GM06990 (cell line): ENCODE measurements at regions not wholly inside any gene's neighbourhood (a gene's known extent, or its start where the extent isn't known, plus 50 kb on each side); places are given as distances from the start of the nearest gene placed in this dataset.

ENCODE experiments used
- DNase-seq: peaks from one replicate; pipeline ENCODE4 v3.0.0-alpha.2; 2011; ENCODE audit not compliant: insufficient read length; ENCODE audit errors: extremely low read depth
- H3K27me3 ChIP-seq: replicated peaks from 2 replicates; pipeline ENCODE4 v1.6.0; 2011; ENCODE audit warnings: low read length; ENCODE audit not compliant: control insufficient read depth, insufficient read depth
- H3K36me3 ChIP-seq: 2 replicates; pipeline ENCODE4 v1.5.1; 2011; ENCODE audit warnings: low read length; ENCODE audit not compliant: control insufficient read depth, insufficient read depth
- H3K4me3 ChIP-seq: replicated peaks from 2 replicates; pipeline ENCODE4 v1.5.1; 2011; ENCODE audit warnings: low read depth, mild to moderate bottlenecking, control low read depth, low read length
- TF ChIP-seq, protein P1 (sequence below): IDR thresholded peaks from 2 replicates; pipeline ENCODE4 v1.5.1; 2011; ENCODE audit warnings: low read length, control low read depth, mild to moderate bottlenecking, inconsistent platforms; ENCODE audit not compliant: insufficient read depth, poor library complexity, severe bottlenecking

DNA sequence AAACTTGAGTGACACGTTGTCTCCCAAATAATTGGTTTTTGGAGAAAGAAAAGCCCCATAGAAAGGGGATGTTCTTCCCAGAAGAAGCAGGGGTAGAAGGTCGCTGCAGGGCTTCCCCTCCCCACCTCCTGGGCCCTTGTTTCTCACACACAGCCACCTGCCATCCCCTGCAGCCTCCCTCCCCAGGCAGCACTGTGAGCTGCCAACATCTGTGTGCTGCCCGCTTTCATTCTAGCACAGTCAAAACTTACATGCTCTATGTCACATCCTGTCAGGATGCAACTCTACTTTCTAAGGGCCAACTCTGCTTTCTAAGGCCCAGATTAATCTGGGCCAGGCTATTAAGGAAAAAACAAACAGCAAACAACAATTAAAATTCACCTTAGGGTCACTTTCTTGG, 309.4 kb upstream of the ZC3H12C start:
- Histone ChIP-seq H3K27me3 (no peaks in the 10 kb centered on the region), H3K4me3 (no peak overlapping the region), H3K36me3 (no peaks in the 10 kb centered on the region)
- DNase-seq, result peak; percentile 50
- TF ChIP-seq, protein P1, sequence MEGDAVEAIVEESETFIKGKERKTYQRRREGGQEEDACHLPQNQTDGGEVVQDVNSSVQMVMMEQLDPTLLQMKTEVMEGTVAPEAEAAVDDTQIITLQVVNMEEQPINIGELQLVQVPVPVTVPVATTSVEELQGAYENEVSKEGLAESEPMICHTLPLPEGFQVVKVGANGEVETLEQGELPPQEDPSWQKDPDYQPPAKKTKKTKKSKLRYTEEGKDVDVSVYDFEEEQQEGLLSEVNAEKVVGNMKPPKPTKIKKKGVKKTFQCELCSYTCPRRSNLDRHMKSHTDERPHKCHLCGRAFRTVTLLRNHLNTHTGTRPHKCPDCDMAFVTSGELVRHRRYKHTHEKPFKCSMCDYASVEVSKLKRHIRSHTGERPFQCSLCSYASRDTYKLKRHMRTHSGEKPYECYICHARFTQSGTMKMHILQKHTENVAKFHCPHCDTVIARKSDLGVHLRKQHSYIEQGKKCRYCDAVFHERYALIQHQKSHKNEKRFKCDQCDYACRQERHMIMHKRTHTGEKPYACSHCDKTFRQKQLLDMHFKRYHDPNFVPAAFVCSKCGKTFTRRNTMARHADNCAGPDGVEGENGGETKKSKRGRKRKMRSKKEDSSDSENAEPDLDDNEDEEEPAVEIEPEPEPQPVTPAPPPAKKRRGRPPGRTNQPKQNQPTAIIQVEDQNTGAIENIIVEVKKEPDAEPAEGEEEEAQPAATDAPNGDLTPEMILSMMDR, result no peak

DNA sequence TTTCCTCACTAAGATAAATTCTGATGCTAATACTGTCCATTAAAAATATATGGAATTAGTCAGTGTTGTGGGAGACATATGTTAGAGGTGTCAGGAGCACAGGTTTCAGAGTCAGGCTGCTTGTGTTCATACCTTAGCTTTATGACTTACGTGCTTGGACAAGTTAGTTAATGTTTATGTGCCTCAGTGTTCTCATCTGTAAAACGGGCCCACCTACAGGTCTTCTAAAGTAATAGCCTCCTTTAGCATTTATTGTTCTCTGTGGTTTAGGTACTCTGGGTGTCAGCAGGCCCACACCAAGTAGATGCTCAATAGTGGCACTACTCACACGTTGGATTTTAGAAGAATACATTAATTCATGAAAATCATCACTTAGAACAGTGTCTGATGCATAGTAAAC, 308.7 kb upstream of the ZC3H12C start:
- DNase-seq, result no peak
- Histone ChIP-seq H3K4me3 (no peak overlapping the region), H3K36me3 (no peaks in the 10 kb centered on the region), H3K27me3 (no peaks in the 10 kb centered on the region)
- TF ChIP-seq, protein P1, result no peak

DNA sequence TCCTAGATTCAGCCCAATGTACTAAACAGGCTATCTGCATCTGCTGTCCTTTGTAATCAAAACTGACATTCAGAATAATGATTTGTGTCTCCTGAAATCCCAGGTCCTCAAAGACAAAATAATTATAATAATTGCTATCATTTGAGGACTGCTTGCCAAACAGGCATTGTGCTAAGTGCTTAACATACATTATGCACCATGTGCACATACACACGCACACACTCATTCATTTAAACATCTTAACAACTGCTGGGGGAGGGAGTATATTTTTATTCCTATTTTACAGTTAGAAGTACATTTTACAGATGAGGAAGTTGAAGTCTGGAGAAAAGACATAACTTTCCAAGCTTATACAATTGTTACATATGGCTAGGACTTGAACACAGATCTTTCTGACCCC, 308.0 kb upstream of the ZC3H12C start:
- Histone ChIP-seq H3K4me3 (no peak overlapping the region), H3K27me3 (no peaks in the 10 kb centered on the region), H3K36me3 (no peaks in the 10 kb centered on the region)
- DNase-seq, result no peak
- TF ChIP-seq, protein P1, result no peak

DNA sequence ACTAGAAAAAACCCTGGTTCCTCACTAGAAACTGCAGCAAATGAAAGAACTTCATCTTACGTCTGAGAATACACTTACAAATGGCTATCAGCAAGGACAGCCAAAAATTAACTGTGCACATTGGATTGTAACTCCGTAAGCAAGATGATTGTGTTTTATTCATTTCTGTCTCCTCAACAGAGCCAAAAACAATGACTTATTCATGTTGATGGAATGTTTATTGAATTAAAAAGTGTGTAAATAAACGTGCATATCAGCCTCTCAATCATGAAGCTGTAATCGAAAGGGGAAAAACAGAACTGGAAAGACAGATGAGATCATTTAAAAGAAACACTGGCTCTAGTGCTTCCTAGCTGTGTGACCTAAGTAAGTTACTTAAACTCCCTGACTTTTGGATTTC, 307.5 kb upstream of the ZC3H12C start:
- TF ChIP-seq, protein P1, result no peak
- no peak for DNase-seq
- Histone ChIP-seq H3K36me3 (no peaks in the 10 kb centered on the region), H3K4me3 (no peak overlapping the region), H3K27me3 (no peaks in the 10 kb centered on the region)

DNA sequence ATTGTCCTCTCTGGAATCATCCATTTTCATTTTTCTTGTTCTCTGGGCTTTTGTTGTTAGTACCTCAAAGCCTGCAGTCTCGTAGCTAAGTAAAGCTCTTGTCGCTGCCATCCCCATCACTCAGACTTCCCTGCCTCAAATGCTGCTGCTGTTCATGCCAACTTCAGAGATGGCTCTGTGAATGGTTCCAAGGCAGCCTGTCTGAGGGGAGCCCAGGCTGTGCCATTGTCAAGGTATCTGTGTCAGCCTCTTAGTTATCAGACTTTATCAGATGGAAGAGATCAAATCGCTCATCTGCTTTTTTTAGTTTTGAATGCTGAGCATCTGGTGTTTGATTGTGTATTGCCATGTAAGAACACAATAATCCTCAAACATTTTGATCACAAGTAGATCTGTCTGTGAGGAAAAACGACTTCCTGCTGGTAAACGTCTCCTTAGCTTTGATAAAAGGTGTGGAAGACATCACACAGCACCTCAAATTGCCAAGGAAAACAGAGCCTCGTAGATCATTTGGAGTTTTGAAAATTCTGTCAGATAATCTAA, 304.2 kb upstream of the ZC3H12C start:
- TF ChIP-seq, protein P1, result no peak
- H3K36me3 ChIP-seq, result no peaks in the 10 kb centered on the region
- no peak for DNase-seq
- H3K27me3 ChIP-seq, result no peaks in the 10 kb centered on the region
- H3K4me3 ChIP-seq, result no peak overlapping the region

DNA sequence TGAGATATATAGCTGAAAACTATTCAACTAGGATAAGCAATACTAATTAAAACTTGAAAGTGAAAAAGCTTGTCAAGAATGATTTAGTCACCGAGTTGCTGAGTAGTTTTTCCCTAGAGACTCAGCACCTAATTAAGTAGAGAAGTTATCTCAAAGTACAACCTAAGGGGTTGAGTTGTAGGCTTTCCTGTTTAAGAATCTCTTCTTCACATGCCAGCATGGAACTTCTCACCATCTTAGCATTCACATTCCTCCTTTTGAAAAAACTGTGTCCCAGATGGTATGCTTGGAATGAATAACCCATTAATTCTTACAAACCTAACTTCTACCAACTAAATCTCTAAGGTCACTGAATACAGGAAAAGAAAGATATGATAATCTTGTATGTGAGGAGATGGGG, 303.3 kb upstream of the ZC3H12C start:
- no peak for DNase-seq
- TF ChIP-seq, protein P1, result no peak
- H3K36me3 ChIP-seq, result no peaks in the 10 kb centered on the region
- no peaks in the 10 kb centered on the region for H3K27me3 ChIP-seq
- H3K4me3 ChIP-seq, result no peak overlapping the region
